NCI-H82 (cell line): ENCODE measurements at regions not wholly inside any gene's neighbourhood (a gene's known extent, or its start where the extent isn't known, plus 50 kb on each side); places are given as distances from the start of the nearest gene placed in this dataset.

Experiments
- DNase-seq: peaks from one replicate; lab custom pipeline; 2025; lab: John Stamatoyannopoulos, UW

DNA sequence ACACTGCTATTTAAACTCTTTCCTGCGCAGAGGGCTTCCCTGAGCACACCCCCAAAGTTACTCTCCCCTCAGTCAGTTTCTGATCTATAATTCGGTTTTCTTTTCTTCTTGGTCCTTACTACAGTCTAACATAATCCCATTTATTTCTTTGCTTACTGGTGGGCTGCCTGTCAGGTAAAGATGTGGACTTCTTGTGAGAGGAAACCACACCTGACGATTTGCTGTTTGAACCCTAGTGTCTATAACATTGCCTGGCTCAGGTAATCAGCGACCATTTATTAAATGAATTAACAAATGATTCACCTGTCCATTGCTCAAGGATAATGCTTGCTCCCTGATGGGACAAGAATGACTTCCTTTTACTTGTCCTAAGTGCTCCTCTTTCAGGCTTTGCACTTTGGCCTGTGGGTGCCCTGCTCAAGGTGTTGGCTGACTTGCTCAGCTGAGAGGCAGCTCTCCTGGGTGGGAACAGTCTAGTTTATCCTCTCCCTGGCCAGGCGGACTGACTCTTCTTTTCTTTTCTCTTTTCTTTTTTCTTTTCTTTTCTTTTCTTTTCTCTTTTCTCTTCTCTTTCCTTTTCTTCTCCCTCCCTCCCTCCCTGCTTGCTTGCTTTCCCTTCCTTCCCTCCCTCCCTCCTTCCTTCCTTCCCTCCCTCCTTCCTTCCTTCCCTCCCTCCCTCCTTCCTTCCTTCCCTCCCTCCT is 233.1 kb downstream of the BCAS1 start:
- DNase-seq, result no peak

DNA sequence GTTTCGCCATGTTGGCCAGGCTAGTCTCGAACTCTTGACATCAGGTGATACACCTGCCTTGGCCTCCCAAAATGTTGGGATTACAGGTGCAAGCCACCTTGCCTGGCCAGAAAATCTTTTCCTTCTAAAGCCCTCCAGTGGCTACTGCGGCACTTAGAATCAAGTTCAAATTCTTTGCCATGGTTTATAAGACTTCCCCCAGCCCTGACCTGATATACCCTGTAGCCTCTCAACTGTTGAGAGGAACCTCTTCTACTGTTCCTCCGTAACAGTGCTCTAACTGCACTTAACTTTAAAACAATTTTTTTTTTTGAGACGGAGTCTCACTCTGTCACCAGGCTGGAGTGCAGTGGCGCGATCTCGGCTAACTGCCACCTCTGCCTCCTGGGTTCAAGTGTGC is 235.6 kb downstream of the BCAS1 start:
- DNase-seq, result no peak

DNA sequence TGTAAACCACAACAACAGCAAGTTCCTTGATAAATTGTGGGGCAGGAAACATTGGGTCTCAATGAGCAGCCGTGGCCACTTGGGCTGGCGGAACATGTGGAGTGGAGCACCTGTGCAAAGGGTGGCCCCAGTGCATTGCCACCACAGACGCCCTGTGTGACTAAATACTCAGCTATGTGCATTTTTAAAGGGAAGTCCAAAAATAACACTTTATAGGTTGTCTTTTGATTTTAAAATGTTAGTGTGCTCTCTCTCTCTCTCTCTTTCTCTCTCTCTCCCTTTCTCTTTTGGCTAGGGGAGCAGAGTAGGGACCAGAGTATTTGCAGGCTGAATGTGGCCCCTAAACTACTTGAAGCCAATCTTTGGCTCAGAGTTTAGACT is 236.3 kb downstream of the BCAS1 start:
- no peak for DNase-seq

DNA sequence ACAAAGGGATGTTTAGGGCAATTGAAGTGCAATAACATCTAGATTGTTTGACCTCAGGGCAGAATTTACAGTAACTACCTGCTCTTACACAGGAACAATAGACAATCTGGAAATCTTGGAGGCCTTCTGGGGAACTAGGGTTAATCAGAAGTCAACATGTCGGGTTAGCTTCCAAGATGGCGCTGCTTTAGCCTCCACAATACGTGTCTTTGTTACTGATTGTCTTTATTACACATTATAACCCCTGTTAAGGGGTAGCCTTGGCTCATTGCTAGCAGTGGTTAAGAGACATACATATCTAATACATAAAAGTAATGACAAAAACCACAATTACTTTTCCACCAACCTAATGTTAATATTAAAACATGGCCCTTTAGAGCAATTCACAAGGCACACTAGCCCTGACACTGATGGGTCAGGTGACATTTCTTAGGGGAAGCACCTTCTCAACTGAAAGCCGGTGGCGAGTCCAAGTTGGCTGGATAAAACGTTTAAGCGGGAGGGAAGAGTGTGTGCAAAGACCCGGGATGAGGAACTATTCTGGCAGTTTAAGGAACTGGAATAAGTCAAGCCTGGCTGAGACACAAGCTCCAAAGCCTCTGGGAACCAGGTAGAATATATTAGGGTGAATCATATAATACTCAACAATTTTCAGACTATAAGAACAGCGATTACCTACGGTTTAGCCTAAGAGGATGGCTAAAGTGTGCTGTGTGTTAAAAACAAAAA is 236.9 kb downstream of the BCAS1 start:
- no peak for DNase-seq

DNA sequence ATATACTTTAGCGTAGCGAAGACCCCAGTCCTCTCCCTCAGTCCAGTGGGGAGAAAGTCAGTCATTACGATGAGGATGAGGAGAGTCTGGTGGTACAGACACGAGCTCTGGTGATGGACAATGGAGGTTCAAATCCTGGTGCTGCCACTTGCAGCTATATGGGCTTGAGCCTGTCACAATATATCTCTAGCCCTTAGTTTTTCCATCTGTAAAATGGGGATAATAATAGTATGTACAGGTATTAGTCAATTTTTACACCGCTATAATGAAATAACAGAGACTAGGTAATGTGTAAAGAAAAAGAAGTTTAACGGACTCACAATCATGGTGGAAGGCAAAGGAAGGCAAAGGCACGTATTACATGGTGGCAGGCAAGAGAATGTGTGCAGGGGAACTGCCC is 237.9 kb downstream of the BCAS1 start:
- DNase-seq, result no peak

DNA sequence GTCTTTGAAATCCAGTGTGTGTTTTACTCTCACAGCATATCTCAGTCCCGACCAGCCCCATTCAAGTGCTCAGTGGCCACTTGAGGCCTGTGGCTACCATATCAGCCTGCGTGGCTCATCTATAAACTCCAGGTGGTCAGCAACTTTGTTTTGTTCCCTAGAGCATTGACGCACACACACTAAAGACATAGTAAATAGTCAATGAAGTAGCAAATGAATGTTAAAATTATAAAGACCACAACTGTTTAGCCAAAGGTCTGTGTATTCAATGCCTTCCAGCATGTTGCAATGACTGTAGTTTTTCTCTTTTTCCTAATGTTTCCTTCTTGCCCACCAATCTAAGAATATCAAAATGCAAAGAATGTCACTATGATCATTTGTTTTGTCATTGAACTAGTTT is 238.2 kb upstream of the ZNF217 start:
- DNase-seq, result no peak

DNA sequence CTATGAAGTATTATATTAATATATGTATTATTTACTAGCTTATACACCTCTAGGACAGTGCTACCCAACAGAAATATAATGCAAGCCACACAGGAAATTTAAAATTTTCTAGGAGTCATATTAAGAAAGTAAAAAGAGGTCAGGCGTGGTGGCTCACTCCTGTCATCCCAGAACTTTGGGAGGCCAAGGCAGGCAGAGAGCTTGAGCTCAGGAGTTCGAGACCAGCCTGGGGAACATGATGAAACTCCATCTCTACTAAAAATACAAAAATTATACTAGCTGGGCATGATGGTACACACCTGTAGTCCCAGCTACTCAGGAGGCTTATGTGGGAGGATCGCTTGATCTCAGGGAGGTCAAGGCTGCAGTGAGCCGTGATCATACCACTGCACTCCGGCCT is 237.6 kb upstream of the ZNF217 start:
- no peak for DNase-seq

DNA sequence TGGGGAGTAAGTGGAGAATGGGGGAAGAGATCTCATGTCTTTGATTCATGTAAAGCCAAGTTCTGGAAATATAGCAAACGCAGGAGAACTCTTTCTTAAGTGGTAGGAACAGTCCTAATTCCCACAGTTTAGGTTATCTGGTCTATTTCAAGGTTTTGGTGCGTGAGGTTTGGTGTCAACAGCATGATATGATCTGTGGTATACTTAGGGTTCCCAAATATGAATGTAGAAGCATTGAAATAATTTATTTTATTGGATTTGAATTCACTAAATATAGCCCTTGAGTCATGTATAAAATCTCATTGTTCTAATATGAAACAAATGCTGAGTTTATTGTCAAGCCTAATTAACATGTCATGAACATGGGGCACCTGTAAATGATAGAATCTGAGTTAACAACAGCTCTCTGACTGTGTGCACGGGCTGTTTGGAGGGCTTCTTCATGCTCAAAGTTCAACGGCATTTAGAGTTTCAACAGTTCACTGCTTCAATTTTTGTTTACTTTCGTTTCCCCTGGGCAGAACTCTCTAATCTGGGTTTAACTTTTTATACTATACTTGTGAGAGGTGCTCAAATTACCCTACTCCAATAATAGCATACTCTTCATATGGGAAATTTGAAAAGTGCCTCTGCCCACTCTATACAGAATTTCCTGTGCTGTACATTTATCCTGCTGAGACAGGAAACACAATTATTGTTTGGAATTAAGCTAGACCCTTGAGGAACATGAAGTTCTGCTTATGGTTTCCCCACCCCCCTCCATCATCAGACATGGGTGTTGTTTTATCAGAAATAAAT is 236.3 kb upstream of the ZNF217 start:
- DNase-seq, result no peak

DNA sequence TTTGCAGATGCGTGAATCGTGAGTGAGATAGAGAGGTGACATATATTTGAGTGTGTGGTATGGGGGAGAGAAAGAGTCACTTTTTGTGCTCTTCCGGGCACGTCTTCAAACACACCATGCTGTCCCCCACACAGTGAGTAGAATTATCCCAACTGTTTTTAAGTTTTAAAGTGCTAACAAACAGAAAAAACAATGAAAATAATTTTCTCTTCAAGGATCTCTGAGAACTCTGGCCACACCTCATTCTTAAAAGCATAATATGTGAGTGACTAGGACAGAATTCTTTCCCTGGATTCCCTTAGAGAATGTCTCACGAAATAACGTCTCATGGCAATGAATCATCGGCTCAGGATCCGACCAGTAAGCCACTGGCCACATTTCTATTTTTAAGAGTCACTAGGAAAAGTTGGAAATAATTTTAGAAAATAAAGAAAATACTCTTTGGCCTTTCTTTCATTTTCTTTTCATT is 235.7 kb upstream of the ZNF217 start:
- no peak for DNase-seq

DNA sequence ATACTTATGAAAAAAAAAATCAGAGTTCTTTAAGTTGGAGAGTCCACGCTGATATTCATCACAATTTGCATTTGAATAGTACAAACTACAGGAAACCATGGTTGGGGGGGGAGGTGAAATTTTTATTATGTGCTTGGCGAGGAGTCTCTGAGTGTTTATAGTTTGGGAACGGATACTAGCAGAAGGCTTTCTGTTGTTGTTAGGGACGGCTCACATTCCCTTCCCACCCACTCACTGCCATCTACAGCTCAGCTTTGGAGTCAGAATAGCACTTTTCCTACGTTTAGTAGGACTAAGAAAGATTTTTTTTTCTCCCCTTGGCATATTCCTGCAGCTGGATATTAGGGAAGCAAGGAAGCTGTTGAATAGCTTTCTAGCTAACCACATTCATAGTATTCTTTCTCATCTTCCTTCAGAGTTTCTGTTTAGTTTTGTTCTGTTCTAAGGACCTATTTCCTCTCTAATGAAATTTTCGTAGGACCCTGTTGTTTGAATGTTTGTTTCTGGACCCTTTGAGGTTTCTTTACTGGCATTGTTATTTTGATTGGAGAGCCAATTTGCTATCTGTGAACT is 235.1 kb upstream of the ZNF217 start:
- DNase-seq, result no peak

DNA sequence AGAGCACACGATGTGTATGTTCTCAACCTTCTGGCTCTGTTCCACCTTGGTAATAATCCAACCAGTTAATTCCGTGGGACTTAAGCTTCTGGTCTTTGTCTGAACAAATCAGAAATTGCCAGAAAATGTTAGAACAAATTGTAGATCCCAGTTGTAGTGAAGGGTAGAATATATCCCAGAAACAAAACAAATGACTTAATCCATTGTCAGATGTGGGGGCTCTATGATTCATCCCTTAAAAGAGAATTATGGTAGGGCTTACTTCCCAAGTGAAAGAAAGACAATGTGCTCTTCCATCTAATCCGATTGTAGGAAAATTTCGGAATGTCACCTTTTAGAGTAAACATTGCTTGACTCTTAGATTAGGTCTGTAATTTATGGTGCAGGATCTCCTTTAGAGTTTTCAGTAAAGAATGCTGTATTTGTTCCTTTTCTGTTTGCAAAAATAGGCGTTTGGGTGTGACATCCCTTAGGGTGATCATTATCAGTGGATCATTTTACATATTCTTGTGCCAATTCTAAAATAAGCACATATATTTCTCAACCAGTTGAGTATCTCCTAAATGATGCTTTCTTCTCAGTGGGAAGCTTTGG is 234.5 kb upstream of the ZNF217 start:
- peak; percentile 76 for DNase-seq

DNA sequence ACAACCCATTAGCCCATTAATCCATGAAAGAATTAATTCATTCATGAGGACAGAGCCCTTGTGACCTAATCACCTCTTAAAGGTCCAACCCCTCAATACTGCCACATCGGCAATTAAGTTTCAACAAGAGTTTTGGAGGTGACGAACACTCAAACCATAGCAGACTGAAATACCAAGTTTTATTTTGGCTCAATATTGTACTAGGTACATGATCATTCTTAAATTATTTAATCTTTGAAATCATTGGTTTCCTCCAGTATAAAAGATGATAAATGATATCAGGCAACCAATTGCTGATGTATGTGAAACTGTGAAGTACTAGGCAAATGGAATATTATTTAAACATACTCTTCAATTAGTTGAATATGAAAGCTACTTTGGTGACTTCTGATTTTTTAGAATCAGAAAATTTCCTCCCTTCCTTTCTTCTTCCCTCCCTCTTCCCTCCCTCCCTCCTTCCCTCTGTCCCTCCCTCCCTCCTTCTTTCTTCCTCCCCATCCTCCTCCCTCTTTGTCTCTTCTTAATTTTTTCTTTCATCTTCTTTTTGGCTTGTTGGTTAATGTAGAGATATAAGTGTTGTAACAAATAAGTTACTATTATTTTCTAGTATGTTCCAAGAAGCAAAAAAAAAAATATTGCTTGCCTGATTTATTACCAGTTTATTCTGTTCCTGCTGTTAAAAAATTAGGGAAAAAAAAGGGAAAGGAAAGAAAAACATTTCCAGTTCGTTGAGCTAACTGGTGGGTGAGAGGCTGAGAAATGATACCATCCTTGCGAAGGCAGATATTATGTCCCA is 233.9 kb upstream of the ZNF217 start:
- no peak for DNase-seq

DNA sequence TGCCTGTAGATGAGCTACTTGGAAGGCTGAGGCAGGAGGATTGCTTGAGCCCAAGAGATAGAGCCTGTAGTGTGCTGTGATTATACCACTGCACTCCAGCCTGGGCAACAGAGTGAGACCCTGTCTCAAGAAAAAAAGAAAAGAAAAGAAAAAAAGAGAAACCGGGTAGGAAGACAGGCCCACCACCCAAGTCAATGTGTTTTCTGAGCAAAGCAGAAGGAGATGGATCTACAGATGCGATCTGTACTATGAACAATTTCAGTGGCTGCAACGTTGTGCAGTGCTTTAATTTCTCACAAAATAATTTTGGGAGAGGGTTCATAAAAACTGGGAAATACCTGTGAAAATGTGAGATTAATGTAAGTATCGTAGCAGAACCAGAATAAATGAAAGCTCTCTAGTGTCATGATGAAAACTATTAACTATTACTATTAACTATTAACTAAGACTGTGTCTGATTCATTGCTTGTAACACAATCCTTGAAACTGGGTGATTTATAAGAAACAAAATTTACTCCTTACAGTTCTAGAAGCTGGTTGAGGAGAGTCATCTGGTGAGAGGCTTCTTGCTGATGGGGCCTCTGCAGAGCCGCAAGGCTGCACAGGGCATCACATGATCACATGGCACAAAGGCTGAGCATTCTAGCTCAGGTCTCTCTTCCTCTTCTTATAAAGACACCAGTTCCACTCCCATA is 233.1 kb upstream of the ZNF217 start:
- DNase-seq, result peak; percentile 48

DNA sequence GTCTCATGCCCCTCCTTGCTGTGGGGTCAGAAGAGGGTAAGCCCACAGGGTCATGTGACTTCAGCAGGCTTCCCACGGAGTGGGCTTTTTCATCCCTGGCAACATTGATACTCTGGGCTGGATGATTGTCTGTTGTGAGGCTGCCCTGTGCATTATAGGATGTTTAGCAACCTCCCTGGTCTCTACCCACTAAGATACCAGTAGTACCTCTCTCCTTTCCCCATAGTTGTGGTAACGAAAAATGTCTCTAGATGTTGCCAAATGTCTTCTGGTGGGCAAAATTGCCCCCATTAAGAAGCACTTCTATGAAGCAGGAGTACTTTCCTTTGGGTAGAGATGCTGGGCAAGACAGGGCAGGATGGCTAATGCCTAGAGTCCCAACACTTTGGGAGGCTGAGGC is 232.5 kb upstream of the ZNF217 start:
- DNase-seq, result peak; percentile 15

DNA sequence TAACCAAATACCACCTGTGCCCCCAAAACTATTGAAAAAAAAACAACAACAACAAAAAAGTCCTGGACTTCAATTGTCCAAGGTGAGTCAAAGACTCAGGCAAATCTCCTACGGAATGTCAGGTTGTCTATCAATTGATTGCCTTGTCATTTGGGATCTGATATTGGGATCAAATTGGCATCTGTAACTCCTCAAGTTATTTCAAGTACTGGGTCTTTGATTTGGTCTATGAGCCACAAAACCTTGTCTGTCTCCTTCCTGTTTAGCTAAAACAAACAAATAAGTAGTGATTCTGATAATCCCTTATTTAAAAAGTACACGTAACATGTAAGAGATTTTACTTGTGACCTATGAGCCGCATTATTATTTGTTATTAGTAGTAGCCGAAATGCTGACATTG is 231.6 kb upstream of the ZNF217 start:
- no peak for DNase-seq

DNA sequence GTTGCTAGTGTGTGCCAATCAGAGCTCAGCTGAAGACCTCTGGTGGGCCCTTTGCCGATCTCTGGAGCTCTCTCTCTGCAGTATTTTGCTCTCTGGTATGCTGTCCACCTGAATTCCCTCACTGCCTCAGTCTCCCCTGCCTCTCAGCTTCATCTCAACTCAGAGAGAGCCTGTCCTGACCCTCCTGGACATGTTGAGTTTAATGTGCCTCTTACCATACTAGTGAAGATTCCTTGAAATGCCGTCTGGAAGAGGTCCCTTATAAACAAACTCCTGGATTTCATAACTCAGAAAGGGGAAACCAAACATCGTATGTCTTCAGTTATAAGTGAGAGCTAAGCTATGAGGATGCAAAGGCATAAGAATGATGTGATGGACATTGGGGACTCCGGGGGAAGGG is 231.1 kb upstream of the ZNF217 start:
- no peak for DNase-seq

DNA sequence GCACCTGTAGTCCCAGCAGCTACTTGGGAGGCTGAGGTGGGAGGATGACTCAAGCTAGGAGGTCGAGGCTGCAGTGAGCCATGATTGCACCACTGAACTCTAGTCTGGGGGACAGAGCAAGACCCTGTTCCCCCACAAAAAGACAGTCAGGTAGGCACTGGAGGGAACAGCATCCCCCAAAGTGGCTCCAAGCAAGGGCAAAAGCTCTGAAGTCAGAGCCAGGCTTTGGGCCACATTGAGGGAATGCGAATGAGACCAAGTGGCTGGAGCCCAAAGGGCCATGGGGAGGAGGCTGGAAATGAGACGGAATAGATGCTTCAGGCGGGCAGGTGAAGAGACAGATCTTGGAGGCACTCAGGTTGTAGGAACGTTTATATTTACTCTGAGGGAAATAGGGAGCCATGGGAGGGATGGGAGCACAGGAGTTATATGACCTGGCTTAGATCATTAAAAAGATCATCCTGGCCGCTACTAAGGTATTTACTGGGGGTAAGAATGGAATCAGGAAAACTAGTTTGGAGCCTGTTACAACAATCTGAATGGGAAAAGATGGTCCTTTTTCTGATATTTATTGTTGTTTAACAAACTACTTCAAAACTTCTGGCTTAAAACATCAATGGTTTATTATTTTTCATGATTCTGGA is 229.6 kb upstream of the ZNF217 start:
- no peak for DNase-seq

DNA sequence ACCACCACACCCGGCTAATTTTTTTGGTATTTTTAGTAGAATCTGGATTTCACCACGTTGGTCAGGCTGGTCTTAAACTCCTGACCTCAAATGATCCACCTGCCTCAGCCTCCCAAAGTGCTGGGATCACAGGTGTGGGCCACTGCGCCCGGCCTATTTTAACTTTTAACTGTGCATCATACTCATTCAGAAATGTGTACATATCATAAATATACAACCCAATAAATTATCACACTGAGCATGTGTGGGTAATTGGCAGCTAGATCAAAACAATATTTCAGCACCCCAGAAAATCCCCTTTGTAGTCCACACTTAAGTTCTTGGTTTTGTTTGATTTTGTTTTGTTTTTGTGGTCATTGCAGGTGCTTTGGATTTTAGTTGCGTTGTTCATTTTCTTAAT is 228.9 kb upstream of the ZNF217 start:
- DNase-seq, result no peak

DNA sequence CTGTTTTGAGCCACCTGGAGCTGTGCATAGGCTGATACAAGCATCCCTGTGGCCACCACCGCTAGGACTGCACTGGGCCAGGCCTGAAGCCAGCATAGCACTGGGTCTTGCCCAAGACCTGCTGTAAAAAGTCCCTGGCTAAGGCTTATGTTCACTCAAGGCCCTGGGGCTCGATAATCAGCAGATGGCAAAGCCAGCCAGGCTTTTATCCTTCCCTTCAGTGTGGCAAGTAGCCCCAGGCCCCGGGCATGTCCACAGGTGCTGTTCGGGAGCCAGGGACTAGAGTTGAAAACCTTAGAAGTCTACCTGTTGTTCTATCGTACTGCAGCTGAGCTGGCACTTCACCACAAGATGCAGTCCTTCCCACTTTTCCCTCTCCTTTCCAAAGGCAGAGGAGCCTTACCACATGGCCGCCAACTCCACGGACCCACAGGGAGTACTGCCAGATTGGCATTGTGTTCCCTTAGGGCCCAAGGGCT is 226.4 kb upstream of the ZNF217 start:
- DNase-seq, result no peak
